WI38 (cell line): ENCODE measurements at regions not wholly inside any gene's neighbourhood (a gene's known extent, or its start where the extent isn't known, plus 50 kb on each side); places are given as distances from the start of the nearest gene placed in this dataset.

ENCODE experiments used
- H3K4me3 ChIP-seq: 2 replicates; pipeline ENCODE4 v1.5.1; 2011; ENCODE audit warnings: low read depth, mild to moderate bottlenecking, control low read depth, low read length
- TF ChIP-seq, protein P1 (sequence below): IDR thresholded peaks from 2 replicates; pipeline ENCODE4 v1.5.1; 2012; ENCODE audit warnings: low read depth, mild to moderate bottlenecking, control low read depth, low read length

DNA sequence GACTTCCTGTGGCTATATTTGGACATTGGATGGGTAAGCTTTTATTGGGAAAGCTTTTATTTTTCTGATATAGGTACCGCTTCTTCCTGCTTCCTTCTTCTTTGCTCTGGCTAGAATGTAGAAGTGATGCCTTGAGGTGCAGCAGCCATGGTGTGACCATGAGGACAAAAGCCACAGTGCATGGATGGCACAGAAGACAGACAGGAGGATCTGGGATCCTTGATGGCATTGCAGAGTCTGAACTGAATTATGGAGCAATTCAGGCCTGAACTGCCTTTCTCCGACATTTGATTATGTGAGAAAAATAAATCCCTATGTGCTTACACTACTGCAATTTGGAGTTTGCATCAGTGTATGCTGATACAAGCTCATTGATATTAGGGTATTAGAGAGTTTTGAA, 191.3 kb upstream of the CRY1 start:
- H3K4me3 ChIP-seq = no peak overlapping the region
- TF ChIP-seq, protein P1, sequence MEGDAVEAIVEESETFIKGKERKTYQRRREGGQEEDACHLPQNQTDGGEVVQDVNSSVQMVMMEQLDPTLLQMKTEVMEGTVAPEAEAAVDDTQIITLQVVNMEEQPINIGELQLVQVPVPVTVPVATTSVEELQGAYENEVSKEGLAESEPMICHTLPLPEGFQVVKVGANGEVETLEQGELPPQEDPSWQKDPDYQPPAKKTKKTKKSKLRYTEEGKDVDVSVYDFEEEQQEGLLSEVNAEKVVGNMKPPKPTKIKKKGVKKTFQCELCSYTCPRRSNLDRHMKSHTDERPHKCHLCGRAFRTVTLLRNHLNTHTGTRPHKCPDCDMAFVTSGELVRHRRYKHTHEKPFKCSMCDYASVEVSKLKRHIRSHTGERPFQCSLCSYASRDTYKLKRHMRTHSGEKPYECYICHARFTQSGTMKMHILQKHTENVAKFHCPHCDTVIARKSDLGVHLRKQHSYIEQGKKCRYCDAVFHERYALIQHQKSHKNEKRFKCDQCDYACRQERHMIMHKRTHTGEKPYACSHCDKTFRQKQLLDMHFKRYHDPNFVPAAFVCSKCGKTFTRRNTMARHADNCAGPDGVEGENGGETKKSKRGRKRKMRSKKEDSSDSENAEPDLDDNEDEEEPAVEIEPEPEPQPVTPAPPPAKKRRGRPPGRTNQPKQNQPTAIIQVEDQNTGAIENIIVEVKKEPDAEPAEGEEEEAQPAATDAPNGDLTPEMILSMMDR = no peak

DNA sequence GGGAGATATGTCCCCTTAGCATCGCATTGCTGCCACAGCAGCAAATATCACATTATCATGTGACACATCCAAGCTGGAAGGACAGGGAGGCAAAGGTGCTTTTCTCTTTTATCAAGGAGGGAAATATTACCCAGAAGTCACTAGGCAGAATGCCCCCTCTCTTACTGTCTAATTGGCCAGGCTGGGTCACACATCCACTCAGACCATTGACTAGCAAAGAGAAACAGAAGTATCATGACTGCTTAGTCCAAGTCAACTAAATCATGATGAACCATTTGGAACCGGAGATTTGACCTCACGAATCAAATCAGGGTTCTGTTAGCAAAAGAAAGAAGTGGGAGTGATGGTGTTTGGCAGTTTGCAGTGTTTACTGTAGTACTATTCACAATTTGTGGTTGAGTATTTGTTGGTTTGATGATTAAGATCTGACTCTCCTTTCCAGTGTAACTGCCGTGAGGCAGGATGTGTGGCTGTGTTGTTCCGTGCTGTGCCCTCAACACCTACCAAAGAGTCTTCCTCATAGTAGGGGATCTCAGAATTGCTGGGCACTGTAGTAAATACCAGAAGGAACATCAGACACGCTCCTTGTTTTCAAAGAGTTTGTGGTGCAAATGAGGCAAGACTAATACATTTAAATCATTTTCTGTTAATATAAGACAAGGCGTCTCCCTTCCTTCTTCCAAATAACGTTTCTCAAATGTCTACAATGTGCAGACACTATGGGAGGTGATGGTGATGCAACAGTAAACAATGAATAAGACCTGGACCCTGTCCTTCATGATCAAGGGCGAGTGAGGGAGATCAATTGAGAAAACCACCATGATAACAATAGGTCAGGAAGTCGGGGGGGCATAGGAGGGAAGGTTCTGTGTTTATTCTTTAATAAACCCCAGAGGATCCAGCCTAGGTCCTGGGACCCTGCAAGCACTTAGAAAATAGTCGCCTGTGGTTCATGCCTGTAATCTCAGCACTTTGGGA, 194.4 kb upstream of the CRY1 start:
- H3K4me3 ChIP-seq = no peak overlapping the region
- TF ChIP-seq, protein P1 = no peak

DNA sequence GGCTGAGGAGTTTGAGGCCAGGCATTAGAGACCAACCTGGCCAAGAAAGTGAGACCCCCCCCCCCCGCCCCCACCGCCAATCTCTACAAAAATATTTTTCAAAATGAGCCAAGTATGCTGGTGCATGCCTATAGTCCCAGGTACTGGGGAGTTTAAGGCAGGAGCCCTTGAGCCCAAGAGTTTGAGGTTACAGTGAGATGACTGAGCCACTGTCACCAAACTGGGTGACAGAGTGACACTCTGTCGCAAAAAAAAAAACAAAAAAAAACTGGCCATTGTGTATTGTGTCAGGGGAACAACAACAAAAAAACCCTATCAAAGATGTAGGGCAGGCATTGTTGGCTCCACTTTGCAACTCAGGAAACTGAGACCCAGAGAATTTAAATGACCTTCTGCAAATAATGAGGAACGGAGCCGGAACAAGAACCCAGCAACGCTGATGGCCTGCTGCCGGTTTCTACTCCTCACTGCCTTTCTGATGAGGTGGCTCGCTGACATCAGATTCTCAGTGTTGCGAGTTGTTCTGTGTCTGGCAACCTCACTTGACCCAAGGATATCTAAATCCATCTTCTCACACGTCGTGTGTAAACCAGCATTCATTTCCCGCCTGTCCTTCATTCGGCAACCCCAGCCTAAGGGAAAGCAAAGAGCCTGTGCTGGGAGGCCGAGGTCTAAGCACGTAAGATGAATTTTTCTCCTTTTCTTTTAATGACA, 195.2 kb upstream of the CRY1 start:
- TF ChIP-seq, protein P1 = no peak
- H3K4me3 ChIP-seq = no peak overlapping the region

DNA sequence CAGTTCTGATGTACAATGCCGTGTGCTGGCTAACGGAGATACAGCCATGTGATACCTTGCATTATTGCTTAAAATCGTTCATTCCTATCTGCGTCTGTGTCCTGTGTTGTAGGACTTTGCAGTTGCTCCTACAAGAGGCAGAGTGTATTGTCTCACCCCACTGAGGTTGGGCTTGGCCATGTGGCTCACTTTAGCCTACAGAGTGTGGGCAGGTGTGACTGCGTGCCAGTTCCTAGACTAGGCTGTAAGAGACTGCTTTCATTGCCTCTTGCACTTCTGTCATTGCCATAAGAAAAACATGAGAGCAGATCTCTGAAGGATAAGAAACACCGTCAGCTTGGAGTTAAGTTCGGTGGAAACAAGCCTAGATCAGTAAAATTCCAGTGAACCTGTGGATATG, 197.7 kb upstream of the CRY1 start:
- H3K4me3 ChIP-seq = no peak overlapping the region
- TF ChIP-seq, protein P1 = no peak

DNA sequence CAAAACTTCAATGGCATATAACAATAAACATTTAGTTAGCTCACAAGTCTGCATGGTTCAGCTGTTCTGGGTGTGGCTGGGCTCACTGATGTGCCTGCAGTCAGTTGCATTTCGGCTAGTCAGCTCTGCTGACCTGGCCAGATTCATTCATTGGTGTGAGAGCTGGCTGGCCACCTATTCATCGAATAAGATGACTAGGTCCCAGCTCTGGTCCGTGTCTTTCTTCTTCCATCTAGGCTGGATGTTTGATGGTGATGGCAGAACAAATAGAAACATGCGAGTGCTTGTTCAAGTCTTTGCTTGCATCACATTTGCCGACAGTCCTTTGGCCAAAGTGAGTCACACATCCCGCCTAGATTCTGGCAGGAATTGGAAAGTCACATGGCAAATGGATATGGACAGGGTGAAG, 203.3 kb upstream of the CRY1 start:
- TF ChIP-seq, protein P1 = no peak
- H3K4me3 ChIP-seq = no peak overlapping the region

DNA sequence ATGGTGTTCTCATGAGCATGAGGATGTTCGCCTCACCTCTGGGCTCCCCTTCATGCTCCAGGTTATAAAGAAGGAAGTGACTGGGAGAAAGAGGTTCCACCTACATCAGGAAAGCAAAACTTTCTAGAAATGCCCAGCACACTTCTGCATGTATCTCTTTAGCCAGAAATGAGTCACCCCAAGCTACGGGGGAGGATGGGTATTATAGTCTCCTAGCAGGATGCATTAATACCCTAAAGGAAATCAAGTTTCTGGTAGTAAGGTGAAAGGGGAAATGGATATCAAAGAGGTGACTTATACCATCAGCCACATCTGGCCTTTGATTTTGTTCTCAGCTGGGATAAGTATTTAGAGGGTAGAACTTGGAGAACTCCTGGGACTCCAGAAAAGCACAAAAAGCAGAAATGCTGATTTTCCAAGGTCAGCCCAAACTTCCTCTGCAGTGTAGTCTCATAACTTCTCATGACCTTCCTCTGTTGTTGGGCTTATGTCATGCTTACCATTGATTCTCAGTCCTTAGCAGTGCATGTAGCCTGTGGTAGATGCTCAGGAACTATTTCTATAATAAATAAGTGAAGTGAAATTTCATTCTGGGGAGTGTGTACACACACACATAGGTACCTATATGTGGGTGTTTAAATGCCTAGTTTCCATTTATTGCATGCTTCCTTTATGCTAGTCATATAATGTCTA, 209.4 kb upstream of the CRY1 start:
- TF ChIP-seq, protein P1 = no peak
- no peak overlapping the region for H3K4me3 ChIP-seq
